Stimulated activated CD8-positive, alpha-beta memory T cell treated with anti-CD3 and anti-CD28 coated beads, Interleukin-2, amount 100 ng/mL, for 48 hours (primary cell): ENCODE measurements at regions not wholly inside any gene's neighbourhood (a gene's known extent, or its start where the extent isn't known, plus 50 kb on each side); places are given as distances from the start of the nearest gene placed in this dataset.
"Not testable (repeated sequence)": the region's sequence is repeated elsewhere in the genome, so short reads cannot be mapped to it uniquely, and the experiment has no call there.

Experiments
- DNase-seq, 2 donors: peaks; one replicate each; pipeline ENCODE4 v3.0.0-alpha.2; 2020; ENCODE audit warnings: low read depth in 2 of 2

DNA sequence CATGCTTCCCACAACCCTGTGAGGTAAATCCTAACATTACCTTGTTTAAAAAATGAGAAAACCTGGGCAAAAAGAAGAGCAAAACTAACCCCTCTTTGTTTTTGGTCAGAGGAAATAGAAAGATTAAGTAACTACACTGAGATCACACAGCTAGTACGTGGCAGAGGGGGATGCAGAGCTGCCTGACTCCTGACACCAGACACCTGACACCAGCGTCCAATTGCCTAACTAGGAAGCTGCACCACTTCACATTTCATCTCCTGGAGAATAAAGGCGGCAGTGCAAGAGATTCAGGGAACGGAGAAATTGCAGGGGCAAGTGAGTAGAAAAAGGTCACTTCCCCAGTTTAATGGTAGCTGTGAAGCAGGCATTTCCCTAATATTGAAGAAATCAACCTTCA lies 229.3 kb upstream of the PTBP2 start:
- DNase-seq, result no peak

DNA sequence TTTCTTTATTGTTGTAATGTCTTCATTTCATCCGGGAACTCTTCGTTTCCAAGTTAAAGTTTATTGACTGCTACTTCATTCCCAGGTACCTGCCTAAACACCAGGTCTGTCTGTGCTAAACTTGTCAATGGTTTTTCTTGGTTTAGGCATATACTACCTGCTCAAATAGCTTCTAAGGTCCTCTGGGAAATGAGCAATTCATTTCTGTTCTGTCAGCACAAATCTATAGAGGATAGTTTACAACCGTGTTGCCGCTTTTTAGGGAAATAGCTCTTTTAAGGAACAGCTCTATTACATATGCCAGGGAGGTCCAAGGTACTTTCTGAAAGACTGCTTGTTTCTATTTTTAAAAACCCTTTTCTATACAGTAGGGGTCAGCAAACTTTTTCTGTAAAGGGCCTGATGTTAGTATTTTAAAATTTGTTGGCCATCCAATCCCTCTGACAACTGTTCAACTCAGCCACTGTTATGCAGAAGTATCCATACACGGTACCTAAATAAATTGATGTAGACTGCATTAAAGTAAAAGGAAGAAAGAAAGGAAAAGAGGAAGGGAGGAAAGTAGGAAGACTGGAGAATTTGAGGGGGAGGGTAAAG lies 222.7 kb upstream of the PTBP2 start:
- DNase-seq, result no peak

DNA sequence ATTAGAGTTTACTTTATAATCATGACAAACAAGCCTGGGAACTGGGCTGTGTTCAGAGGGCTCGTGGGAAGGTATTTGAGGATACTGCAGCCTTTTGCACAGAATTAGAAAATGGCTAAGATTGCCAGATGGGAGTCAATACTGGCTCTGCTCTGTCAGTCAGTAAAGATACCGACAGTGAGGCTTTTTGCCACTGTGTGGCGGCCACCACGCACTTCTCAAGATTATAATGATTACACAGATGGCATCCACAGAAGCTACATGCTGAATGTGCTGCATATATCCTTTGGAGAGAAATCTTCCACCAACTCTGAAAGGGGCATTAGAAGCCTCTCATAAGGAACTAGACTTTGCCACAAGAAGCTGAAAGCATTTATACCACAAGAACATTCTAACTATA lies 213.4 kb upstream of the PTBP2 start:
- DNase-seq, result no peak

DNA sequence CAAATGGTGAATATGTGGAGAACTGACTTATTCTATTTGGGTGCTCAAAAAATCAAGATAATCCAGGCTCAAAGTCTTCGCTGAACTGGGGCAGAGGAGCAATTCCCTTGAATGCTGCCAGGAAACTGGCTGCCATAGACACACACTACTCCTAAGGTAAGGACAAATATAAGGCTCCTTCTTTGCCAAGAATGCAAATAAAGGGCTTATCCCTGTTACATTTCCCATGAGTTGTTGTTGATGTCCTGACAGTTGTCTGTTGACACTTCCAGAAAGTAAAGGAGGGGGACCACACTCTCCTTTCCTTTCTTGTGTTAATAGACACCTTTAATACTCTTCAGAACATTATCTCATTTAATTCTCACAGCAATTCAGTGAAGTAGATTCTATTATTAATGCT lies 212.2 kb upstream of the PTBP2 start:
- no peak for DNase-seq

DNA sequence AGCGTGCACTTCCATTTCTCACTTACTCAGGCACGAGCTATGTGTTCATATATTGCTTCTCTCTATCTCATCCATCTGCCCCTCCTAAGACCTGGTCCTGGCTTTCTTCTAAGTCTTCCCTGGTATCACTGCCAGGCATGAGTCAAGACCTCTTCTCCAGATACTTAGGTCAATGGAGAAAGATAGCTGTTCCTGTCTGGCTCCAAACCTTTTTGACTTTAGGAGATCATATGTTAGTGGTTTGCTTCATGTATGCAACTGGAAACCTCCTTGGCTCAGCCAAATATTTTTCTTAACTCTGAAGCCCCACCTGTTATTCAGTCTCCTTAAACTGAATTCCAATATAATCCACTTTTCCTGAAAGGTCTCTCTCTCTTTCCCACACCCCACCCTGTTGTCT lies 211.6 kb upstream of the PTBP2 start:
- DNase-seq, result no peak

DNA sequence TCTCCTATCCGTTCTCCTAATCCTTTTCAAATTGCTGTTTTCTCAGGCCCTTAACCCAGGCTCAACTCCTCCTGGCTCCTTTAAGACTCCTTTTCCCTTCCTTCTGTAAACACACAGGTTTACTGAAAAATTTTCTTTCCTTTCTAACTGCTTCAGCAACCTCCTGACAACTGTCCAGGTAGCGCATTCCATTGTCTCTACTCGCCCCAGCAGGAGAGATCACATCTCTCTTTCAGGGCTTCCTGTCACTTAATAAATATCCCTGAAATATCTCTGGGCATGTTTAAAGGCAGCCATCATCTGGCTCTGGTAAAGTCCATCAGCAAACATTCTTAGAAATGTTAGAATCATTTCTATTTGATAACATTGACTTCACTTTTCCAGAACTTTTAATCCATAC lies 211.2 kb upstream of the PTBP2 start:
- DNase-seq, result no peak

DNA sequence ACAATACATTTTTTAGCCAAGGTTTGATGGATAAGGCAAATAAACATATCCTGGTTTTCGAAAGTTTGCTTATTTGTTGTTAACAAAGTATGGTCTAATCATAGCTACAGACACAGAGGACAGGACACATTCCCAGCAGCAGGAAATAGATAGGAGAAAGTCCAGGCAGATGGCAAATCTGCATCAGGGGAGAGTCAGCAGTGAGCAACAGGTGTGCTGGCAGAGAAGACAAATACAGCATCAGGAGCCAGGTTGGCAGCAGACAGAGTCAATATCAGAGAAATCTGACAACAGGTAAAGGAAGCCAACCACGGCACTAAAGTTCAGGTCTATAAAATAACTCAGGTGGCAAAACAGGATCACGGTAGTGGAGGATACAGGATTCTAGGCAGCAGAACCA lies 210.7 kb upstream of the PTBP2 start:
- no peak for DNase-seq

DNA sequence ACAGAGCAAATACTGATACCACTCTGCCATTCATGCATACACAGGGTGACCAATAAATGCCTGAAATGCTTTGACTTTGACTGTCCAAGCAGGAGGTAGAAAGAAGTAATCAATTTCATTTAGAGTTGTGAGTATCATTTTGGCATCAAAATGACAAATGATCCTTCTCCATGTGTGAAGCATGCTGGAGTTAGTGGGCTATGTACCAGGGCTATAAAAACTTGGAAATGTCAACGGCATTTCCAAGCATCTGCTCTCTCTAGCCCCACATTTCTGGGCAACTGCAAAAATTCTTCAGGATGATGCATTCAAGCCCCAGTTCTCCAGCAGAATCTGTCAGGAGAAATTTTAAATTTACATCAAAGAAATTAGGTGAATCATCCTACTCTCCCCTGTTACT lies 208.4 kb upstream of the PTBP2 start:
- no peak for DNase-seq

DNA sequence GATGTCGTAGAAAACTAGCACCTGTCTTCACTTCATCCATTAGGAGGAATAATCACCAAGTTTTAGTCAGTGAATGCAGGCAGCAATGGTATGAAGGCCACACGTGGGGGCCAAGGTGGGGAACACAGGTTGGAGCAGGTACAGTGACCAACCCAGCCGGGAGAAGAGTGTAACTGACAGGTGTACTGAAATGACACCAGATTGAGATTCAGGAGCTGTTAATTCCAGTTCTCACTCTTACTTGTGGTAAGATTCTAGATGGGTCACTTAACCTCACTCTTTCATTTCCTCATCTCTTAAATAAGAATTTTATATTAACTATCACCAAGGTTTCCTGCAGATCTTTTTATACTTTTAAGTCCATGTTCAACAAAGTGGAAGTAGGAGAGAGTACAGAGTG lies 206.2 kb upstream of the PTBP2 start:
- no peak for DNase-seq

DNA sequence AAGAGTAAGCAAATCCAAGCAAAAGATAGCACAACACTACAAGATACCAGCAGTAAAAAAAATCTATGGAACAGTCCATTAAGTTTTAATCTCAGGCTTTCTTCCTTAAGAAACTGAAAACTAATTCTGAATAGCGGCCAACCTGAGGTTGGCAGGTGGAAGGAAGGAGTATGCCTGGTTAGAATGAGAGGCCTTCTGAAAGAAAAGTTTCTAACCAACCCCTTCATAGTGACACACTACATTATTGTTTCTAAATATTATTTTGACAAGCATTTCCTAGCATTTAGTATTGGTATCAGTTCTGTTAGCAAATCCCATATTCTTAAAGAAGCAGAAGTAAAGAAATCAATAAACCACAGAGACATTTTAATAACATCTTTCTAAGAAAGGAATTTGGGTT lies 205.7 kb upstream of the PTBP2 start:
- no peak for DNase-seq

DNA sequence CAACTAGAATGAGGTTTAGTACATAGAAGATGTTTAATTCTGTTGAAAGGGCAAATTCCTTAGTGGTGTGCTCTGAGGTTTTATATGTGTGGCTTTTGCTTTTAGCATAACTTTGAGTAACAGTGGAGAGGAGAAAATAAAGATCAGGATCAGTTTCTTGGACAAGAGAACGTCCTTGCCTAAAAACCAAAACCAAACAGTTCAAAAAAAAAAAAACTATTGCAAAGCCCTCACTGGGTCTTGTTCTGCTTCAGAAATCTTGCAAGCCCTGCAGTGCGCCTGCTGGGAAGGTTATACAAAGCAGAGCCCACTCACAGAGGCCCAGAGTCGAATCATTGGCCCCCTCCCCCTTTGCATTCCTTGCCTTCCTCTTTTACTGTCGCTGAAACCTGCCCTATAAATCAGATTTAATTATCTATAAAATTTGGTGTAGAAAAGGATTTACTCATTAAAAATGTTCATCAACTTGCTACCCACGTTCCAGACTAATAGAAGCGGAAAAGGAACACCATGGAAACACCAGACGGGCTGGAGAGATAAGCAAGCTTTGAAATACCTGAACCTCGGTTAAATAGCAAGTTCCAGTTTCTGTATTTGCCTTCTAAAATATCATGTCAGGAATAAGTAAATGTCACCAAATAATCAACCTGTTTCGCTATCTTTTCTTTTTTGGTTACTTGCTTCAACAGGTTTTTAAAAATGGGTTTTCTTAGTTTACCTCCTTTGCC lies 201.6 kb upstream of the PTBP2 start:
- DNase-seq, result no peak

DNA sequence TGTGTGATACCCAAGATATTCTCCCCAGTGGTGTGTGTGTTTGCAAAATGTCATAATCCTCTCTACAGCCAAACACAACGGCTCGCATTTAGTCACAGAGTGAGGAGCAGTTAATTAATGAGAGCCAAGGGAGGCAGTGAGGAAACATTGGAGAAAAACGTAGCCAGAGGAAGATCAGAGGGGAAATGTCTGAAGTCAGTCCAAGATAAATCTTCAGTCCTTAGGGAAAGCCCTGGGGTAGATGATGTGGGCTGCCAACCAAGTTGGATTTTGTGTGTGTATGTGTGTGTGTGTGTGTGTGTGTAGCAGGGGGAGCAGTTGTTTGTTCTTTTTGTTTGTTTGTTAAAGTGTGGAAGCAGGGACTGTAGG lies 201.0 kb upstream of the PTBP2 start:
- no peak for DNase-seq

DNA sequence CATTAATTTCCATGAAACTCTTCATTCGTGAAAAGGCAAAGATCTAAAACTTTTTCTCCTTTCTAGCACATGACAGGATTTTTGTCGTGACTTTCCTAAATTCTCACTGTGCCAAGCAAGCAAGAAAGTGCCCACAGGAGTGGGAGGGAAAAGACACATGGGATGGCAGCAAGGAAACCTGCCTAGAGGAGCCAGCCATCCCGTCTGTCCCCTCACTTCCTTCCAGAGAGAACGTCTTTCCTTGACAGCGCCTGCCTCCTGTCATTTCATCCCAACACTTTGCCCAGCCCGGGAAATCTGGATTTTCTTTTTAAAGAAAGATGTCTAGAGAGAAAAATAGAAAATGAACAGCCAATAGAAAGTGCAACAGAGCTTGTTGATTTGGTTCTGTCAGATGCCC lies 200.6 kb upstream of the PTBP2 start:
- DNase-seq, result no peak

DNA sequence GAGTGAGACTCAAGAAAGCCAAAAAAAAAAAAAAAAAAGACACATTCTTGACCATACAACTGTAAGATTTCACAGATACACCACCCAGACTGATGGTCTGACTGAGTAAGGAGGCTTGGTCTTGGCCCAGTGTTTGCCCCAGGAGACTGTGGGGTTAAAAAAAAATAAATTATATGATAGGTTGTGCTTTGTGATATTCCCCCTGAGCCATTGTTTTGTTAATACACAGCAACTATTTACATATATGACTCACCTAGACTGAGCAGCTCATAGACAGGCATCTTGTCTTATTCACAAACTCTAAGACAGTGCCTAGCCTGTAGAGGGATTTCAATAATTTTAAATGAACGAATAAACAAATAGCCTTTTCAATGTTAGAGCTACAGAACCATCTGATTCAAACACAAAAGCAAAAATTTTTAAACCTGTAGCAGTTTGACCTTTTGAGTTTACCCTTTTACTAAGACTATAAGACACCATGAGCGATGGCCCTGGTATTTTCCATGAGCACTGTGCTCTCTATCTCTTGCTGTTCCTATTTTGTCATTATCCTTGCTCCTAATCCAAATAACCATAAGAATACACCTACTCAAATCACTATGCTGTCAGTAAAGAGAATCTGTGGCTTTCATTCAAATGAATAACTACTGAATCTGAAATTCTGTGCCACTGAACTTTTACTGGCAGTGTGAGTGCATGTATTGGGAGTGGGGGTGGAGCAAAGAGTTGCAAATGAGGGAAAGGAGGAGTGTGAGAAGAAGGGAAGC lies 199.4 kb upstream of the PTBP2 start:
- no peak for DNase-seq

DNA sequence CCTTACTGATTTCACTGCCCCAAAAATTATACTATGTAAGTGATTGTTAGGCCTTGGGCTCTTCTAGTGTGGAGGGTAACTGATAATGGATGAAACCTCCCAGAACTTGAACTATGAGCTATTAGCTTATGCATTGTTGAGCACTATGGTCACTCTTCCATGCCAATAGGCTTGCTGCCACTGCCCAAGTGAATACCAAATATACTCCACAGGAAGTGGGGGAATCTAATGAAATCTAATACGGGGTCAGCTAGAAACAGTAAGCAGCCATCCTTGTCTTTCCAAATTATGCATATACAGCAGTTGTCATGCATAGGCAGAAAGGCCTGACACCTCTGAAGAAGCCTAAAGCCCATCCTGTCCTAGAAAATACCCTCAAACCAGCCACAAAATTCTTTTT lies 198.7 kb upstream of the PTBP2 start:
- DNase-seq, result no peak

DNA sequence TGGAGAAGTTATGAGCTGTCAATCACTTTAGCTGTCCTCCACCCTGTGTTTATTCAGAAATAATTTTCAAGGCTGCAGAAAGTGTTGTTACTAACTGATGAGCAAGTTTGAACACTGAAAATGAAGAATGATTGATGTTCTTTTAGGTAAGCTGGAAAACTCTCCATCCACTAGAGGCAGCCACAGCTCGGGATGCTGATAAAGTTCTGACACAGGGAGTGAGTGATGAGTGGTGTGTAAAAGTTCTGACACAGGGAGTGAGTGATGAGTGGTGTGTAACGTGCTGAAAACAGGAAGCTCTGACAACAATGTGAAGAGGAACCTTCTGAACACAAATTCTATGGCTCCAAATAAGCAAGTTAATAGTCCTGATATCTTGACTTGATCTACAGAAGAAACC lies 197.5 kb upstream of the PTBP2 start:
- DNase-seq, result no peak

DNA sequence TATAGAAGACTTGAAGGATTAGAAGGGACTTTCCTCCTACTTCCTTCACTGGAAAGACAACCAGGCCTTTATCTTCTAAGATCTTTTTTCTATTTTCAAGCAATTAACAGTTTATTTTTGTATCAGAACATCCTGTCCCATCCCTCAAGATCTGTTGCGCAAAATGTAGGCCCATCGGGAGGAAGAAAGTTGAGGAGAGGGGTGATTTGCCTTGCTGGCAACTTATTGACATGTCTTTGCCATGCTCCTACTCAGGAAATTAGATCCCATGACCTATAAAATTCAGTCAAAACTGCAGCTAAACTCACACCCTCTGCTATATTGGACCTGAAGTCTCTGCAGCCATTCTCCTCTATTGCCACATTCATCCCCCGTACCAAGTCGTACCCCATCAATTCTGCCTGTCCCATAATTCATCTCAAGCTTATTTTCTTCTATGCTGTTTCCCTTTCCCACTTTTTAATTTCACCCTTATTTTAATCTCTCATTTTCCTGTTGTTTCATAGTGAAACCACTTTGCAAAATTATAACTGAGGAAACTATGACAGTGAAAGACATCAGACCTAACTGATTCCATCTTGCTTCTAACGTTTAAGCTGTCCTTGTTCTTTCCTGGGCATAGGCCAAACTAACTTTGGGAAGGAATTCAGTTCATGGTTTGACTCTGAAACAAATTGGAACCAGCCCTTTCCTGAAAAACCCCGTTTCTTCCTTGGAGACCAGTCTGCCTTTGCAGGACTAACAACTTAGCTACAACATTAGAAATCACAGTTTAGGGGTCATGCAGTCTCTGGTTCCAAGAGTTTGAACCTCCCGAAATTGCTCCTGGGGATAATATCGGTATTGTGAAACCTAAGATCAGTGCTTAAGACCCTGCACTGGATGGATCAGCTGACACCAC lies 195.7 kb upstream of the PTBP2 start:
- no peak for DNase-seq

DNA sequence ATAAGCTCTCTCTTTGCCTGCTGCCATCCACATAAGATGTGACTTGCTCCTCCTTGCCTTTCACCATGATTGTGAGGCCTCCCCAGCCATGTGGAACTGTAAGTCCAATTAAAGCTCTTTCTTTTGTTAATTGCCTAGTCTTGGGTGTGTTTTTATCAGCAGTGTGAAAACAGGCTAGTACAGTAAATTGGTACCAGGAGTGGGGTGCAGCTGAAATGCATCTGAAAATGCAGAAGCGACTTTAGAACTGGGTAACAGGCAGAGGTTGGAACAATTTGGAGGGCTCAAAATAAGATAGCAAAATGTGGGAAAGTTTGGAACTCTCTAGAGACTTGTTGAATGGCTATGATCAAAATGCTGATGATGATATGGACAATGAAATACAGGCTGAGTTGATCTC lies 192.9 kb upstream of the PTBP2 start:
- not testable (repeated sequence) for DNase-seq

DNA sequence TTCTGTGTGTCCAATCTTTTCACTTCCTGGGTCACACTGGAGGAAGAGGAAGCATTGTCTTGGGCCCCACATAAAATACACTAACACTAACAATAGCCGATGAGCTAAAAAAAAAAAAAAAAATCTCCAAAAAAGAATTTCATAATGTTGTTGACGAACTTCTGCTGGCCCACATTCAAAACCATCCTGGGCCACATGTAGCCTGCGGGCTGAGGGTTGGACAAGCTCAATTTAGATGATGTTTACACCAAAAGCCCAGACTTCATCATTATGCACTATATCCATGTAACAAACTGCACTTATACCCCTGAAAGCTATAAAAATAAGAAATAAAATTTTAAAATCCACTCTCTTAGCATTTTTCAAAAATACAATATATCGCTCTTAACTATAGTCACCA lies 187.8 kb upstream of the PTBP2 start:
- no peak for DNase-seq

DNA sequence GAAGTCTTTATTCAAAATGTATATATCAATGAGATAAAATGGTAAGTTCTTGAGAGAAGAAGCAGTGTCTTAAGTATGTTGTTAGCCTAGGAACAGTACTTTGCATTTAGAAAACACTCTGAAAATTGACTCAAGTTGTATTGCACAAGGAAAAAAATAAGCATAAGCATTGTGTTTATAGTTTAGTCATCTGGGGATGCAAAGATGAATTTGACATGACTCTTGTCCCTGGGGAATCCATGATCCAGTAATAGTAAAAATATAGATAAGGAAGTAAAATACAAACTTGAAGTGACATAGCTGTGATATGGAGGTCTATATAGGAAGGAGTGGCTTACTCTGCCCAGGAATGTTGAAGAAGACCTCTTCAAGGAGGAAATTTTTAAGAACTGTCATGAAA lies 185.0 kb upstream of the PTBP2 start:
- no peak for DNase-seq

DNA sequence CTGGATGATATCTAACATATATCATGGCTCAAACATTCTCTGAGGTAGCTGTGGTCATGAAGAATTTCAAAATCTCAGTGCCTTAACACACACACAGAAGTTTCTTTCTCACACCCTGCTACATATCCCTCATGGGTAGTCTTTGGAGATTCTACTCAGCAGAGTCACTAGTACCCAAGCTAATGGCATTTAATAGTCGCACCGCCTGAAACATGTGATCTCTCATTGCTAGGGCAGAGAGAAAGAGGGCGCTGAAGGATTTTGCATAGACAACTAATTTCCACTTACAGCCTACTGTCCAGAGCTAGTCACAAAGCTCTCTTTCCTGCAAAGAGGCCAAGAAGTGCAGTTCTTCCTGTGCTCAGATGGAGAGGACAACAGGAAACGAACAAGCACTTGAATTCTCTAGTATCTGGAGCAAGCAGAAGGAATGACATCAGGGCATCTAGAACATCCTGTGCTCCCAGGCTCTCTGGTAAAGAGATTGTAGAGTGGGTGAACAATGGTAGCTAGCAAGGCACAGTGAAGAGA lies 183.4 kb upstream of the PTBP2 start:
- DNase-seq, result no peak

DNA sequence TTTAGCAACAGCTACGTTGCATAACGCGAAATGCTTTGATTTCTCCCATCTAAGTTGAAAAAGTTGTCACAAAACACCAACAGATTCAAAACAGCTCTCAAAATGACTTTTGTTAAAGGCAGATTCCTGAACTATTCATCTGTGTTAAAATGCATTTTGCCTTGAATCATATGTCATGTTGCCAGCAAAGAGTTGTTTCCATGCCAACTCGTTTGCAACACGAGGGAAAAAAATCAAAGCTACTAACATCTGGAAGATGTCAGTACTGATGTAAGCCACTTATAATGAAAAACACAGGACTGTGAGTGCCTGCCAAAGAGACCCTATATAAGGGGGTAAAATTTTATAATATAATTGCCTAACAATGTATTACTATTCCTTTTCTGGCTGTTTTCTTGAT lies 182.7 kb upstream of the PTBP2 start:
- DNase-seq, result no peak
